Nephron (organoid): ENCODE measurements at regions not wholly inside any gene's neighbourhood (a gene's known extent, or its start where the extent isn't known, plus 50 kb on each side); places are given as distances from the start of the nearest gene placed in this dataset.

ENCODE experiments used
- H3K27ac Mint-ChIP-seq, 3 experiments: 2 replicates each; pipeline ENCODE4 v1.8.0; 2020; ENCODE audit warnings: mixed read lengths in 3 of 3, mild to moderate bottlenecking in 2 of 3, moderate library complexity in 1 of 3
- H3K27me3 Mint-ChIP-seq: 2 replicates; pipeline ENCODE4 v1.8.0; 2021; ENCODE audit warnings: low read depth, mild to moderate bottlenecking, moderate library complexity, mixed read lengths
- H3K36me3 Mint-ChIP-seq: 2 replicates; pipeline ENCODE4 v1.8.0; 2020; ENCODE audit warnings: low read depth, mixed read lengths
- H3K4me1 Mint-ChIP-seq: 2 replicates; pipeline ENCODE4 v1.8.0; 2020; ENCODE audit warnings: mixed read lengths
- H3K4me3 Mint-ChIP-seq, 3 experiments: 2 replicates each; pipeline ENCODE4 v1.8.0; 2020; ENCODE audit warnings: mild to moderate bottlenecking in 3 of 3, mixed read lengths in 3 of 3, moderate library complexity in 2 of 3
- H3K9me3 Mint-ChIP-seq: 2 replicates; pipeline ENCODE4 v1.8.0; 2020; ENCODE audit warnings: mixed read lengths
- TF ChIP-seq, protein P1 (sequence below), 3 experiments: fragments of 200-600 bp; sonication (generic); IDR thresholded peaks; one replicate each; pipeline ENCODE4 v1.5.0; 2021; ENCODE audit warnings: antibody characterized with exemption in 3 of 3; ENCODE audit not compliant: unreplicated experiment in 3 of 3

DNA sequence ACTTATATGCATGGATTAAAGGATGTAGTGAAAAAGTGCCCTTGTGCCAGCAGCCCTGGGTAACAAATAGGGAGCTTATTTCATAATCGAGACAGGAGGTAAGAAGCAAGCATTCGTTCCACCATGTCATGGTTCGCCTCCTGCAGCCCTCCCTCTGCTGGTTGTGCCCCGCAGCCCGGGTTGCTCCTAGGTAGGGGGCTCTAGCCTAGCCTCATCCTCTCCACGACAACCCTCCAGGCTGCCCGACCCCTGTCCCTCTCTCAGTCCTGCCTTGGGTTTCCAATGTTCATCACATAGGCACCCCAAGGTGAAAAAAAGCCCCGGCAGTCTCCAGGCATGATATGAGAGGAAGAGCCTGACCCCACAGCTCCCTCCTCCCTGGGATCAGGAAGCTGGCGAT lies 75.5 kb upstream of the SYNDIG1 start:
- Mint-ChIP-seq H3K36me3 (no peaks in the 10 kb centered on the region), H3K4me1 (peaks cover 5% of the 10 kb centered on the region), H3K27me3 (peaks cover 57% of the 10 kb centered on the region), H3K9me3 (peaks cover 8% of the 10 kb centered on the region), H3K27ac (no peak overlapping the region), H3K4me3 (no peak overlapping the region)
- TF ChIP-seq, protein P1, sequence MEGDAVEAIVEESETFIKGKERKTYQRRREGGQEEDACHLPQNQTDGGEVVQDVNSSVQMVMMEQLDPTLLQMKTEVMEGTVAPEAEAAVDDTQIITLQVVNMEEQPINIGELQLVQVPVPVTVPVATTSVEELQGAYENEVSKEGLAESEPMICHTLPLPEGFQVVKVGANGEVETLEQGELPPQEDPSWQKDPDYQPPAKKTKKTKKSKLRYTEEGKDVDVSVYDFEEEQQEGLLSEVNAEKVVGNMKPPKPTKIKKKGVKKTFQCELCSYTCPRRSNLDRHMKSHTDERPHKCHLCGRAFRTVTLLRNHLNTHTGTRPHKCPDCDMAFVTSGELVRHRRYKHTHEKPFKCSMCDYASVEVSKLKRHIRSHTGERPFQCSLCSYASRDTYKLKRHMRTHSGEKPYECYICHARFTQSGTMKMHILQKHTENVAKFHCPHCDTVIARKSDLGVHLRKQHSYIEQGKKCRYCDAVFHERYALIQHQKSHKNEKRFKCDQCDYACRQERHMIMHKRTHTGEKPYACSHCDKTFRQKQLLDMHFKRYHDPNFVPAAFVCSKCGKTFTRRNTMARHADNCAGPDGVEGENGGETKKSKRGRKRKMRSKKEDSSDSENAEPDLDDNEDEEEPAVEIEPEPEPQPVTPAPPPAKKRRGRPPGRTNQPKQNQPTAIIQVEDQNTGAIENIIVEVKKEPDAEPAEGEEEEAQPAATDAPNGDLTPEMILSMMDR (IDR thresholded peaks at IDR 0.05; ENCODE audit: unreplicated experiment in 3 of 3): no peak

- Mint-ChIP-seq H3K4me3 (no peak overlapping the region), H3K36me3 (no peaks in the 10 kb centered on the region), H3K27ac (no peak overlapping the region), H3K27me3 (peaks cover 50% of the 10 kb centered on the region), H3K9me3 (no peaks in the 10 kb centered on the region), H3K4me1 (peaks cover 5% of the 10 kb centered on the region)
- TF ChIP-seq, protein P1 (IDR thresholded peaks at IDR 0.05; ENCODE audit: unreplicated experiment in 3 of 3): no peak
Observed at GRCh38 chr20:24392612-24393011, 76.8 kb upstream of the SYNDIG1 start.

- H3K36me3 Mint-ChIP-seq: no peaks in the 10 kb centered on the region
- TF ChIP-seq, protein P1 (IDR thresholded peaks at IDR 0.05; ENCODE audit: unreplicated experiment in 3 of 3): no peak
- no peak overlapping the region for H3K27ac Mint-ChIP-seq
- peaks cover 41% of the 10 kb centered on the region for H3K27me3 Mint-ChIP-seq
- peaks cover 5% of the 10 kb centered on the region for H3K4me1 Mint-ChIP-seq
- no peaks in the 10 kb centered on the region for H3K9me3 Mint-ChIP-seq
- H3K4me3 Mint-ChIP-seq: no peak overlapping the region
Observed at GRCh38 chr20:24389686-24390085, 79.7 kb upstream of the SYNDIG1 start.

DNA sequence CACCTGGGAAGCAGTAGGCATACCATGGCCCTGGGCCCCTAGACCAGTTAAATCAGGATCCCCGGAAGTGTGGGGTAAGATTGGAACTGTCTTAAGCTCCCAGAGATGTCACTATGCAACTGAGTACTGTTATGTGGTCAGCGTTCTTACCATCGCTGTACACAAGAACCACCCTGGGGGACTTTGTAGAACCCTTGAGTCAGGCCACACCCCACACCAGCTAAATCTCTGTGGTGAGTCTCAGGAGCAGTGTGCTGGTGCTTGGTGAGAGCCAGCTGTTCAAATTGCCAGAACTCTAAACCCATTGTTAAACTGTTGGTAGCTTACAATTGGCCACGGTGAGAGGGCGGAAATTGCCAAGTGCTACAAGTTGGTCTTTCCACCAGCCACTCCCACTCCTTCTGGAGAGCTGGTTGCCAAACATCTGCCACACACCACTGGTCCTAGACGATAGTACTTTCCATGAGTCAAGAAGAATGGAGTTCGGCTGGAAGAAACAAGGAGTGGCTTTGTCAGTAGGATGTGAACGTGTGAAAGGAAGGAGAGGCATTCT lies 80.5 kb upstream of the SYNDIG1 start:
- H3K9me3 Mint-ChIP-seq: no peaks in the 10 kb centered on the region
- H3K27me3 Mint-ChIP-seq: peaks cover 34% of the 10 kb centered on the region
- H3K27ac Mint-ChIP-seq: no peak overlapping the region
- peaks cover 10% of the 10 kb centered on the region for H3K4me1 Mint-ChIP-seq
- H3K36me3 Mint-ChIP-seq: no peaks in the 10 kb centered on the region
- TF ChIP-seq, protein P1 (IDR thresholded peaks at IDR 0.05; ENCODE audit: unreplicated experiment in 3 of 3): no peak
- no peak overlapping the region for H3K4me3 Mint-ChIP-seq

DNA sequence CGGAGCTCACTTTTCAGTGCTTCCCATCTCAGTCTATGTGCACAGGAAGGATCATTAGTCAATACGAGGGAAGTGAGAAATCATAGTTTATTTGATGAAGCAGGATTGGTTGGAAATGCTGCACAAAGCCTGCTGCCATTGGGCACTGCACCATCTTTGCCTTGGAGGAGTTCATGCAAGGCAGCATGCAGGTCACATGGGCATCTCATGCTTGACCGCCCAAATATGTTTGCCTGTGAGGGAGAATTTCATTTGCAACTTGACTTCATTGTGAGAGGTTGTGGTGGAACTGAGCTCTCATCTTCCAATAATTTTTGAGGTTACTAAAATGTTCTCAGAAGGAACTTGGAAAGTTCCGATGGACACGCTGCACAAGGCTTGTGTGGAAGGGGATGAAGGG lies 83.9 kb upstream of the SYNDIG1 start:
- Mint-ChIP-seq H3K4me3 (no peak overlapping the region), H3K9me3 (no peaks in the 10 kb centered on the region), H3K36me3 (no peaks in the 10 kb centered on the region), H3K27me3 (peaks cover 20% of the 10 kb centered on the region), H3K27ac (no peak overlapping the region), H3K4me1 (peaks cover 41% of the 10 kb centered on the region)
- TF ChIP-seq, protein P1 (IDR thresholded peaks at IDR 0.05; ENCODE audit: unreplicated experiment in 3 of 3): no peak

GRCh38 chr20:24384865-24385264 lies 84.6 kb upstream of the SYNDIG1 start:
- TF ChIP-seq, protein P1 (IDR thresholded peaks at IDR 0.05; ENCODE audit: unreplicated experiment in 3 of 3): no peak
- Mint-ChIP-seq H3K36me3 (no peaks in the 10 kb centered on the region), H3K4me3 (no peak overlapping the region), H3K9me3 (no peaks in the 10 kb centered on the region), H3K27ac (no peak overlapping the region), H3K27me3 (peaks cover 19% of the 10 kb centered on the region), H3K4me1 (peaks cover 44% of the 10 kb centered on the region)
